Activated T-helper 17 cell treated with anti-CD3 and anti-CD28 coated beads, Interleukin-2, amount 50 U/mL, for 72 hours (primary cell): ENCODE measurements at regions not wholly inside any gene's neighbourhood (a gene's known extent, or its start where the extent isn't known, plus 50 kb on each side); places are given as distances from the start of the nearest gene placed in this dataset.
A peak's percentile ranks its signal among the peaks of the same experiment; 100 is the strongest.
"Not testable (repeated sequence)": the region's sequence is repeated elsewhere in the genome, so short reads cannot be mapped to it uniquely, and the experiment has no call there.

Experiments
- ATAC-seq: fragments of 150-1000 bp; cut with Tn5 transposase; replicated peaks from 2 replicates; pipeline ENCODE4 v1.10.0; 2021; ENCODE audit warnings: mild to moderate bottlenecking, moderate library complexity
- H3K27ac Mint-ChIP-seq: one replicate; pipeline ENCODE4 v1.8.0; 2022; ENCODE audit warnings: mixed read lengths
- H3K27me3 Mint-ChIP-seq: one replicate; pipeline ENCODE4 v1.8.0; 2022; ENCODE audit warnings: mixed read lengths
- H3K36me3 Mint-ChIP-seq: one replicate; pipeline ENCODE4 v1.8.0; 2022; ENCODE audit warnings: low read depth, mild to moderate bottlenecking, mixed read lengths
- H3K4me1 Mint-ChIP-seq: one replicate; pipeline ENCODE4 v1.8.0; 2022; ENCODE audit warnings: mixed read lengths
- H3K4me3 Mint-ChIP-seq: one replicate; pipeline ENCODE4 v1.8.0; 2022; ENCODE audit warnings: mild to moderate bottlenecking, mixed read lengths
- H3K9me3 Mint-ChIP-seq: one replicate; pipeline ENCODE4 v1.8.0; 2022; ENCODE audit warnings: mixed read lengths

DNA sequence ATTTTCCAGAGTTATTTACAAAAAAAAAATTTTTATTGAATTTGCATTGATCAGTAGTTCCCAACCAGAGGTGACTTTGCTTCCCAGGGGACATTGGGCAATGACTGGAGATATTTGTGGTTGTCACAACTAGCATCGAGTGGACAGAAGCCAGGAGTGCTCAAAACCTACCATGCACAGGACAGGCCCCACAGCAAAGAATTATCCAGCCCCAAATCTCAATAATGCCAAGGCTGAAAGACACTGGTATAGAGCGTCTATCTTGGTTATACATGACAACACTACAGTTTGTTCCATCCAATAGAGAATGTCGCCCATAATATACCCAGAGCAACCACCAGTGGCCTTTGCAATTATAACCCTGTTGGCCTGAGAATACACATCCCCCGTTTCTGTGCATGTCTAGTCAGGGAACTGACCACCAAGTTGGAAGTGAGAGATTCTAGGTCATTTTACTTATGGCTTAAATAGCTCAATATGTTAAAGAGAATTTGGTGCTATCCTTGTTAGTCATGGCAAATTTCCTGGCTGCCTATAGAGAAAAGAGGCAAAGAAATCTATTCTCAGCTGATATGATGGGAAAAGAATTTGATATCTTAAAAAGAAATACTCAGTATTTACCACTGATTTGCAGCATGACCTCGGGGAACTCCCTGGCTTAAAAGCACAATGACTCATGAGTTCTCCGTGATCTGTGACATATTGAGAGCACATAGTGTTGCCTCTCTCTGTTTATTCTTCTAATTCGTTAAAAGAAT is 76.0 kb upstream of the ADTRP start:
- H3K36me3 Mint-ChIP-seq: no peaks in the 10 kb centered on the region
- H3K27ac Mint-ChIP-seq: no peak overlapping the region
- ATAC-seq: peak; percentile 90
- H3K9me3 Mint-ChIP-seq: no peaks in the 10 kb centered on the region
- no peak overlapping the region for H3K4me3 Mint-ChIP-seq
- peaks cover 3% of the 10 kb centered on the region for H3K4me1 Mint-ChIP-seq
- H3K27me3 Mint-ChIP-seq: no peaks in the 10 kb centered on the region

DNA sequence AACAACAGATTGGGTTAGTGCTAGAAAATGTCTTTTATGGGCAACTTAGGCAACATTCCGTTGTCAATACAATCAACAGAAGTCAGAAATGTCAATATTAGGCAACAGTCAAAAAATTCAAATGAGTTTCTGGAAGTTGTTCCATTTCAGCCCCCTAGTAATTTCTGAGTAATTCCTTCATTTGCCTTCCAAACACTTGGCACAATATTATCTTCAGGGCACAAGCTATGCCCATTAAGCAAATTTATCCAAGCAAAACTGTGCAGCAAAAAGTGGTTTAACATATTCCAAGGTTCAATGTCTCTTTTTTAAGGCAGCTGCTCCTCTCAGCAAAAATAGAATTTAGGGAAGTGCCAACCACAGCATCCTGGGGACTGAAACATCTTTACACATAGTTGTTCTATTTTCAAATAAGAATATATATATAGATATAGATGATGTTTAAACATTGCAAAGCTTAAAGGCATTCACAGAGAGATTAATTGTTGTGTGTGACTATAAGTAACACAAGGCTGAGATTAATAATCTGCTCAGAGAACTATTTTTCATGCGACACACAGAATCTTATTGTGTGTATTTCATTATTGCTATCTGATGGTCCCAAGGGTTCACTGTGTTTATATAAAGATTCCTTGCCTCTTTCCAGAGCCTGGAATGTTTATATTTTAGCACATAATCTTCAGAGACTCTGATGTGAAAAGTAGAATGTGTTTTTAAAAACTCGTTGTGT is 75.2 kb upstream of the ADTRP start:
- H3K27me3 Mint-ChIP-seq: no peaks in the 10 kb centered on the region
- H3K36me3 Mint-ChIP-seq: no peaks in the 10 kb centered on the region
- peaks cover 3% of the 10 kb centered on the region for H3K4me1 Mint-ChIP-seq
- ATAC-seq: no peak
- no peak overlapping the region for H3K27ac Mint-ChIP-seq
- no peak overlapping the region for H3K4me3 Mint-ChIP-seq
- no peaks in the 10 kb centered on the region for H3K9me3 Mint-ChIP-seq

DNA sequence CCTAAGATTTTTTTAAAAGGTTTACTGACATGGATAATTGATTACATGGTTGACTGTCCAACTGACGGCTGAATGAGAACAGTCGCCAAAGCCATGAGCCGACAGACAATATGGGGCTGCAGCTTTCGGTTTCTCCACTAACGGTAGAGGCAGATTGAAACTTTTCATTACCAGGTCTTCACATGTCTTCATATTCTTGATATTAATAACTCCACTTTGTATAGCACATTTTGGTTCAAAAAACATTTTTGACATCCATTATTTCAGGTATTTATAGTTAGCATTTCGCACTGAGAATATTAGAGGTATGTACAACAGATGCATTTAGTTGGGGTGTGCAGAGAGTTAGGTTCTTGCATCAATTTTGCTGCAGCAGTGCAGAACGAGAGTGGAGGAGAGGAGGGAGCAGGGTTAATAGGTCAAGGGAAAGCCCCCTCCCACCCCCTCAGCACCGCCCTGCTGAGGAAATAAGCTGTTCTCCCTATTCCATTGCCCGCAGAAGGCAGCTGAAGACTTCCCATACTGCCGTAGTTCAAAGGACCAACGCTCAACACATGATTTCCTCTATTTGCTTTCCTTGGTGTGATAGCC is 73.6 kb upstream of the ADTRP start:
- Mint-ChIP-seq H3K4me1 (peaks cover 3% of the 10 kb centered on the region), H3K27ac (no peak overlapping the region), H3K27me3 (no peaks in the 10 kb centered on the region), H3K36me3 (no peaks in the 10 kb centered on the region), H3K4me3 (peak overlapping the region; percentile 49), H3K9me3 (no peaks in the 10 kb centered on the region)
- ATAC-seq: peak; percentile 26

DNA sequence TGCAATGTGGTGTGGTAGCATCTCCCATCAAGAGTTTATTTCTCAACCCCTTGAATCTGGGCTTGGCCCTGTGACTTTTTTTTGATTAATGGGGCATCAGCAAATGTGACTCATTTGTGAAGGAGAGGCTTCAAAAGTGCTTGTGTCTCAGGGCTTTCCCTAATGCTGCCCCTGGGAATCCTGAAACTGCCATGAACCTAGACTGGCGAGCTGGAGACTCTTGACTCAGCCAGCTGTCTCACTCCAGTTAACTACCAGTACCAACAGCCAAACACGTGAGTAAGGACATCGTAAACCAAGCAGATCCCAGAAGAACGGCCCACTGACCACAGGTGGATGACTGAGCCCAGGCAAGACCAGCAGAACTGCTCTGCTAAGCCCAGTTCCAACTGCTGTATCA is 72.8 kb upstream of the ADTRP start:
- no peaks in the 10 kb centered on the region for H3K27me3 Mint-ChIP-seq
- H3K4me3 Mint-ChIP-seq: peak overlapping the region; percentile 49
- H3K4me1 Mint-ChIP-seq: peaks cover 3% of the 10 kb centered on the region
- no peaks in the 10 kb centered on the region for H3K9me3 Mint-ChIP-seq
- H3K27ac Mint-ChIP-seq: no peak overlapping the region
- peak; percentile 41 for ATAC-seq
- no peaks in the 10 kb centered on the region for H3K36me3 Mint-ChIP-seq

DNA sequence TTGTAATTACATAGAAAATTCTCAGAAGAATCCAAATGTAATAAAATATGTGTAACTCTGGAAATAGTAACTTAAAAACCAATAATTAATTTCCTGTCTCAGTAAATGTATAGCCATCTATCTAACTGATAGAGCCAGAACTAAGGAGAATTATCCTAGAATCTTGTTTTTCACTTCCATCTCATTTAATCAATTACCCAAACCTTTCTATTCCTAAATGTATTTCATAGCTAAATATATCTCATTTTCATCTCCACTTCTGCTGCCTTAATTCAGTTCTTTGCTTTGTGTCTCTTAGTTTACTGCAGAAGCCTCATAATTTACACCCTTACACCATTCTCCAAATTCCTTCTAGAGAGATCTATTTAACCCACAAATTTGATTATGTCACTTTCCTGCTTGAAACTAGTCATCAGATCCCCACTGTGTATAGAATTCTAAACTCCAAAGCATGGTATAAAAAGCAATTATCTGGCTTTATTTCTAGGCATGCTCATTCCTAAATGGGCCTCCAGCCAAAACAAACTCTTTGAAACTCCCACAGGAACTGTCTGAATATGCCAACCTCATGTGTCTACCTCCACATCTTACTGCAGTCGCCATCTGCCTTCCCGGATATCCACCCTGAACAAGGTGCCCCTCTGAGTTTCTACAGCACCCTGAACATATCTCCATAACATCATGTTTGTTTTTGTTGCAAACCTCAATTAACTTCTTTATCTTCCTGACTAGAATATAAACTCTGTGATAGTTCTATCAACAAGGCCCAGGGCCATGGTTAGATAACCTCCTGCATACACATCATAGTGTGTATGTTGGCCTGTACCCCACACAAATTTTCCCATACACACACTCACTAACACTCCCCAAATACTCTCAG is 70.5 kb upstream of the ADTRP start:
- H3K36me3 Mint-ChIP-seq: no peaks in the 10 kb centered on the region
- peaks cover 3% of the 10 kb centered on the region for H3K4me1 Mint-ChIP-seq
- H3K4me3 Mint-ChIP-seq: no peak overlapping the region
- H3K27ac Mint-ChIP-seq: no peak overlapping the region
- H3K9me3 Mint-ChIP-seq: no peaks in the 10 kb centered on the region
- no peaks in the 10 kb centered on the region for H3K27me3 Mint-ChIP-seq
- ATAC-seq: no peak

DNA sequence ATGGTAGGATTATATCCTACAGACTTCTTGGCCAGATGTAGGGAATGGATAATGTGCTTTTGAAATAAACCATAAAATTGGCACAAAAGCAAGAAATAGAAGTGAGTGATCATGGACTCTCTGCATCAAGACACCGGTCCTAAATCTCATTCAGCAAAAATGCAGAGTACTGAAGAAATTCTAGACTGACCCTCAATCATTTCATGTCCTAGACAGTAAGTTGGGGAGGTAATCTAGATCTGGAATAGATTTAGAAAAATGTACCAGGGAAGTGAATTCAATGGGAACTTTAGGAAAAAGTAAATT is 69.7 kb upstream of the ADTRP start:
- H3K9me3 Mint-ChIP-seq: no peaks in the 10 kb centered on the region
- no peak overlapping the region for H3K27ac Mint-ChIP-seq
- no peaks in the 10 kb centered on the region for H3K27me3 Mint-ChIP-seq
- ATAC-seq: no peak
- H3K36me3 Mint-ChIP-seq: no peaks in the 10 kb centered on the region
- H3K4me3 Mint-ChIP-seq: no peak overlapping the region
- peaks cover 3% of the 10 kb centered on the region for H3K4me1 Mint-ChIP-seq

DNA sequence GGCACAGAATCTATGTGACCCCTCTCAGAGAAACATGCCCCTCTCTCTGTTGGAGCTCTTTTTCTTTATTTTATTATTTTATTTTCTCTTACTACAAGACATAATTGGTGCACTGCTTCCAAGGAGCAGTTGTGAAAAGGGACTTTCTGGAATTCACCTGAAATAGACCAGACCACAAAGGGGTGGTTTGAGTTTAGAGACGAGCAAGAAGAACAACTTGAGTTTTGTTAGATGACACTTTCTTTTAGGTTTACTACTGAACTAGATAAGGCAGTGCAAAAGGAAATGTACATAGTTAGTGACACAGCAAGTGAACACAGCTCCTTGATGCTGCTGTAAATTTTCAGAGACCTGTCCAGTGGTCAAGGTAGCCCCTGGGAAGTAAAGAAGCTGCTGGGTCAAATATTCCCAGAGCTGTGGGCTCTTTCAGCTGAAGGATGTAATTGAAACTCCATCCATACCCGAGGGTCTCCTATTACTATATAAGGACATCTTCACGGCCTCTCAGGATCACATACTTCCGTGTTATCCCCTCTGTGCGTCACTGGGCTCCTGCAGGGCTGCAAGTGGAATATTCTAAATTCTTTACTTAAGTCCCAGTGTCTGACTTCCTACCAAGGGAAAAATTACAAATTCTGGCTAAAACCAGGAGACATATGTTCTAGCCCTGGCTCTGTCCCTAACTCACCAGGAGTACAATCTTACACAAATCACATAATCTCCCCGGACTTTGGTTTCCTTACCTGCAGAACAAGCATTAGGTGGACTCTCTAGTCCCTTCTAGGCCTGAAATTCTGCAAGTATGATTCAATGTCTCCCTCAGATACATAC is 69.1 kb upstream of the ADTRP start:
- H3K27me3 Mint-ChIP-seq: no peaks in the 10 kb centered on the region
- H3K4me1 Mint-ChIP-seq: peaks cover 3% of the 10 kb centered on the region
- H3K27ac Mint-ChIP-seq: no peak overlapping the region
- no peak for ATAC-seq
- H3K36me3 Mint-ChIP-seq: no peaks in the 10 kb centered on the region
- no peak overlapping the region for H3K4me3 Mint-ChIP-seq
- no peaks in the 10 kb centered on the region for H3K9me3 Mint-ChIP-seq

DNA sequence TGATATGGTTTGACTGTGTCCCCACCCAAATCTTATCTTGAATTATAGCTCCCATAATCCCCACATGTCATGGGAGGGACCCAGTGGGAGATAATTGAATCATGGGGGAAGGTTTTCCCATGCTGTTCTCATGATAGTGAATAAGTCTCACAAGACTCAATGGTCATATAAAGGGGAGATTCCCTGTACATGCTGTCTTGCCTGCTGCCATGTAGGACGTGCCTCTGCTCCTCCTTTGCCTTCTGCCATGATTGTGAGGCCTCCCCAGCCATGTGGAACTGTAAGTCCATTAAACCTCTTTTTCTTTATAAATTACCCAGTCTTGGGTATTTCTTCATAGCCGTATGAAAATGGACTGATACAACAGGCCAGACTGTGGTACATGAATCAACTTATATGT is 68.5 kb upstream of the ADTRP start:
- not testable (repeated sequence) for ATAC-seq, H3K27me3 Mint-ChIP-seq, H3K27ac Mint-ChIP-seq, H3K36me3 Mint-ChIP-seq, H3K4me1 Mint-ChIP-seq, H3K9me3 Mint-ChIP-seq, H3K4me3 Mint-ChIP-seq

DNA sequence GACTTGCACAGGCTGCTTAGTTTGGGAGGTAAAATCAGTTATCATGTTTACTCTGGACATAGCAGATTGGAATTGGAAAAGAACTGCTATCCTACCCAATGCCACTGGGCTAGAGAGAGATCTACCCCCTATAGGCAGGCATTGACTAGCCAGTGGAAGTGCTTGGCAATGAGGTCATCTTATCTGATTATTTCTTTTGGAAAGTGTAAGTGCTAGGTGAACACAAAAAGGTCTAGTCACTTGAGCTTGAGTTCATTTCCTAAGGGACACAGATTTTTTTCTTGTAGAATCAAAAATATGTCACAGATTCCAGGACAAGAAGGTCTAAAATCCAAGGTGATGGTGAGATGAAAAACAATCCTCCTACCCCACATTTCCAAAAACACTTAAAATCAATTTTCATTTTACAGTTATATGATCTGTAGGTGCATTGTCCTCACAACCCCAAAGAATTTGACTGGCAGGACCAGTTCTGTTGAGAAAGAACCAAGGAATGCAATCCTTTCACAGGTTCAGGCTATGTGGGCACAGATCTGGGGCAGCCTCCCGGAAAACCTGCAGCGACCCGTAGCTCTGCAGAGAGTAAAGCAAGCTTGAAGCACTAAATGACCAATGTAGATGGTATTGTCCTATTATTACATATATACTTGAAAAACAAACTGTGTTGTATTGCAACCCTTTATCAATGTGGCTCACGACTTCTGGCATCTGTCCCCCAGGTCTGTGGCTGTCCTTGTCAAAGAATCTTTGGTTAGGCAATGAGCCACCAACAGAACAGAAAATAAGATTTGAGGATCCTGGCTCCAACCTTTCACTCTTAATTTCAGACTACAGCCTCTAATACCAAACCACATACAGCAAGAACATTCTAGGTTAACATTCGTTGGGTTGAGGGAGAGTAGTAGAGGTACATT is 67.3 kb upstream of the ADTRP start:
- no peaks in the 10 kb centered on the region for H3K4me1 Mint-ChIP-seq
- no peak overlapping the region for H3K4me3 Mint-ChIP-seq
- ATAC-seq: no peak
- H3K9me3 Mint-ChIP-seq: no peaks in the 10 kb centered on the region
- H3K27me3 Mint-ChIP-seq: no peaks in the 10 kb centered on the region
- H3K36me3 Mint-ChIP-seq: no peaks in the 10 kb centered on the region
- no peak overlapping the region for H3K27ac Mint-ChIP-seq

DNA sequence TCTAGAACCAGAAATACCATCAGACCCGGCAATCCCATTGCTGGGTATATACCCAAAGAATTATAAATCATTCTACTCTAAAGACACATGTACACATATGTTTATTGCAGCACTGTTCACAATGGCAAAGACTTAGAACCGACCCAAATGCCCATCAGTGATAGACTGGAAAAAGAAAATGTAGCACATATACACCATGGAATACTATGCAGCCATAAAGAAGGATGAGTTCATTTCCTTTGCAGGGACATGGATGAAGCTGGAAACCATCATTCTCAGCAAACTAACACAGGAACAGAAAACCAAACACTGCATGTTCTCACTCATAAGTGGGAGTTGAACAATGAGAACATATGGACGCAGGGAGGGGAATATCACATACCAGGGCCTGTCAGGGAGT is 64.2 kb upstream of the ADTRP start:
- H3K27me3 Mint-ChIP-seq, H3K36me3 Mint-ChIP-seq, H3K27ac Mint-ChIP-seq, H3K4me1 Mint-ChIP-seq, H3K9me3 Mint-ChIP-seq, ATAC-seq, H3K4me3 Mint-ChIP-seq: not testable (repeated sequence)

DNA sequence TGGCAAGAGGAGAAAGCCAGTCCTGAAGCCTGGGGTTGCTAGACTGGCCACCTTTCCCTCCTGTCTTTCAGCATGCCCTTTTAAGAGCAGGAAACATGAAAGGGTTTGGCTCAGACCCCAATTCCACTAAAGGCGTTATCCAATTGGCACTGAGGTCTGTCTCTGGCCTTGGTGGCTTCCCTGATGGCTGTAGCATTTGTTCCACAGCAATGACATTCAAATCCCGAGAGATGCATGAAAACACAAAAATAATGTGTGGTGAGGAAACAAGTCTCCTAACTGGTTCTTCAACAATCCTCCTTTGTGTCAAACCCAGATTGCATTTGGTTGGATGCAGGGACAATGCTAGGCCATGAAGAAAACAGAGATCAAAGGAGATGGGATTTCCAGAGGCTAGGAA is 56.5 kb upstream of the ADTRP start:
- Mint-ChIP-seq H3K4me1 (peaks cover 5% of the 10 kb centered on the region), H3K4me3 (no peak overlapping the region), H3K9me3 (peaks cover 5% of the 10 kb centered on the region), H3K27me3 (no peaks in the 10 kb centered on the region), H3K27ac (no peak overlapping the region), H3K36me3 (no peaks in the 10 kb centered on the region)
- ATAC-seq: no peak

DNA sequence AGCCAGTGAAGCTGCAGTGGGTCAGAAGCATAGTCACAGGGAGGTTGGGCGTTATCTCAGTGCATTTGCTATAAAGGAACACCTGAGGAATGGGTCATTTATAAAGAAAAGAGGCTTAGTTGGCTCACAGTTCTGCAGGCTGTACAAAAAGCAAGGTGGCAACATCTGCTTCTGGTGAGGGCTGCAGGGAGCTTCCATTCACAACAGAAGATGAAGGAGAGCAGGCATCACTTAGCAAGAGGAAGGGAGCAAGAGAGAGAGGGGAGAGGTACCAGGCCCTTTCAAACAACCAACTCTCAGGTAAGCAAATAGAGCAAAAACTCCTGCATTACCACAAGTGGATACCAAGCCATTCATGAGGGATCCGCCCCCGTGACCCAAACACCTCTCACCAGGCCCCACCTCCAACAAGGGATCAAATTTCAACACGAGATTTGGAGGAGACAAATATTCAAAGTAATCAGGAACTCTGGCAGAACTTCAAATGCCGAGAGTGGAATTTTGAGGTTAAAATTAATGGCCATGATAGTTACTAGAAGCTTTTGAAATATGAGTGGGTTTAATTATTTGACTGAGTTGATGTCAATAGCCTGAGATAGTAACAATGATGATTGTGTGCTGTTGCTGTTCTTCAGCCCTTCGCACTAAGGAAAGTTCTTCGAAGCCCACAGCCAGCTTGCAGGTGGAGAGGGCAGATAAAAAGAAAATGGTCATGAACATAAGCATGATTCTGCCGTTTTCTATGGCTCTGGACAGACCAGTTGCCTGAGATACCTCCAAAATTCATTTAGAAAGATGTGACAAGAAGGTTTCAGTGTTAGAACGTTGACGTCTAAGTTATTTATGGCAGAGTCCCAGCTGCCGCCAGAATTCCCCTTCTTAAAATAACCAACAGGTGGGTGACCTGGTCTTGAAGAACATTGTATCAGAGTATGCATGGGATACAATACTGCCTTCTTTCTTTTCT is 55.3 kb upstream of the ADTRP start:
- Mint-ChIP-seq H3K27ac (no peak overlapping the region), H3K36me3 (no peaks in the 10 kb centered on the region), H3K4me3 (no peak overlapping the region), H3K9me3 (no peaks in the 10 kb centered on the region), H3K27me3 (no peaks in the 10 kb centered on the region), H3K4me1 (peaks cover 5% of the 10 kb centered on the region)
- ATAC-seq: no peak
